Activated CD4-positive, alpha-beta T cell treated with anti-CD3 and anti-CD28 coated beads, Interleukin-2, amount 10 ng/mL, durations not matched to agents 24 days and 14 days (primary cell): ENCODE measurements at regions not wholly inside any gene's neighbourhood (a gene's known extent, or its start where the extent isn't known, plus 50 kb on each side); places are given as distances from the start of the nearest gene placed in this dataset.

ENCODE experiments used
- DNase-seq: peaks from one replicate; pipeline ENCODE4 v3.0.0; 2022
- H3K27ac Mint-ChIP-seq: one replicate; pipeline ENCODE4 v1.8.0; 2022; ENCODE audit warnings: mild to moderate bottlenecking, mixed read lengths
- H3K27me3 Mint-ChIP-seq: one replicate; pipeline ENCODE4 v1.8.0; 2022; ENCODE audit warnings: mixed read lengths
- H3K36me3 Mint-ChIP-seq: one replicate; pipeline ENCODE4 v1.8.0; 2022; ENCODE audit warnings: low read depth, mild to moderate bottlenecking, mixed read lengths
- H3K4me1 Mint-ChIP-seq: one replicate; pipeline ENCODE4 v1.8.0; 2021; ENCODE audit warnings: mixed read lengths
- H3K4me3 Mint-ChIP-seq: one replicate; pipeline ENCODE4 v1.8.0; 2022; ENCODE audit warnings: mild to moderate bottlenecking, moderate library complexity, mixed read lengths
- H3K9me3 Mint-ChIP-seq: one replicate; pipeline ENCODE4 v1.8.0; 2021; ENCODE audit warnings: mixed read lengths
- intact Hi-C: fragments of 100-400 bp; cut with micrococcal nuclease; formaldehyde crosslinking; loops from one replicate; pipeline ENCODE4 v1.15.1; 2023

- Mint-ChIP-seq H3K4me3 (no peak overlapping the region), H3K27me3 (peaks cover 9% of the 10 kb centered on the region), H3K27ac (no peak overlapping the region), H3K4me1 (no peaks in the 10 kb centered on the region), H3K9me3 (no peaks in the 10 kb centered on the region), H3K36me3 (no peaks in the 10 kb centered on the region)
- DNase-seq: no peak
- intact Hi-C loops: no loop called here
Observed at GRCh38 chr2:58520903-58521302, 279.8 kb upstream of the FANCL start.

GRCh38 chr2:58517881-58518280, 276.8 kb upstream of the FANCL start:
- no peaks in the 10 kb centered on the region for H3K9me3 Mint-ChIP-seq

GRCh38 chr2:58516695-58517094, 275.6 kb upstream of the FANCL start:
- Mint-ChIP-seq H3K4me3 (no peak overlapping the region), H3K27me3 (peaks cover 7% of the 10 kb centered on the region), H3K9me3 (no peaks in the 10 kb centered on the region), H3K4me1 (no peaks in the 10 kb centered on the region), H3K27ac (no peak overlapping the region), H3K36me3 (no peaks in the 10 kb centered on the region)
- intact Hi-C loops: no loop called here
- DNase-seq: no peak

More at GRCh38 chr2:58517881-58518280, 276.8 kb upstream of the FANCL start:
- DNase-seq: no peak
- Mint-ChIP-seq H3K4me1 (no peaks in the 10 kb centered on the region), H3K27me3 (peaks cover 9% of the 10 kb centered on the region), H3K36me3 (no peaks in the 10 kb centered on the region), H3K27ac (no peak overlapping the region), H3K4me3 (no peak overlapping the region)
- intact Hi-C loops: no loop called here

GRCh38 chr2:58515827-58516573, 274.9 kb upstream of the FANCL start:
- Mint-ChIP-seq H3K9me3 (no peaks in the 10 kb centered on the region), H3K4me3 (no peak overlapping the region), H3K27ac (no peak overlapping the region), H3K36me3 (no peaks in the 10 kb centered on the region), H3K4me1 (no peaks in the 10 kb centered on the region), H3K27me3 (peaks cover 2% of the 10 kb centered on the region)
- intact Hi-C loops: no loop called here
- DNase-seq: no peak

GRCh38 chr2:58514252-58514651, 273.1 kb upstream of the FANCL start:
- no peak for DNase-seq
- H3K36me3 Mint-ChIP-seq: no peaks in the 10 kb centered on the region
- no peaks in the 10 kb centered on the region for H3K4me1 Mint-ChIP-seq
- H3K27ac Mint-ChIP-seq: no peak overlapping the region
- H3K4me3 Mint-ChIP-seq: no peak overlapping the region
- intact Hi-C loops: no loop called here
- H3K27me3 Mint-ChIP-seq: no peaks in the 10 kb centered on the region
- no peaks in the 10 kb centered on the region for H3K9me3 Mint-ChIP-seq

GRCh38 chr2:58512878-58513277, 271.8 kb upstream of the FANCL start:
- H3K4me1 Mint-ChIP-seq: no peaks in the 10 kb centered on the region
- intact Hi-C loops: no loop called here
- peaks cover 2% of the 10 kb centered on the region for H3K27me3 Mint-ChIP-seq
- DNase-seq: no peak
- H3K9me3 Mint-ChIP-seq: no peaks in the 10 kb centered on the region
- H3K27ac Mint-ChIP-seq: no peak overlapping the region
- no peak overlapping the region for H3K4me3 Mint-ChIP-seq
- no peaks in the 10 kb centered on the region for H3K36me3 Mint-ChIP-seq

- H3K27ac Mint-ChIP-seq: no peak overlapping the region
- no peak for DNase-seq
- no peaks in the 10 kb centered on the region for H3K4me1 Mint-ChIP-seq
- peaks cover 2% of the 10 kb centered on the region for H3K27me3 Mint-ChIP-seq
- no peak overlapping the region for H3K4me3 Mint-ChIP-seq
- intact Hi-C loops: no loop called here
- H3K36me3 Mint-ChIP-seq: no peaks in the 10 kb centered on the region
- H3K9me3 Mint-ChIP-seq: no peaks in the 10 kb centered on the region
Observed at GRCh38 chr2:58508006-58508405, 266.9 kb upstream of the FANCL start.

- Mint-ChIP-seq H3K27ac (no peak overlapping the region), H3K9me3 (no peaks in the 10 kb centered on the region), H3K4me3 (no peak overlapping the region), H3K36me3 (no peaks in the 10 kb centered on the region), H3K4me1 (no peaks in the 10 kb centered on the region), H3K27me3 (peaks cover 2% of the 10 kb centered on the region)
- intact Hi-C loops: no loop called here
- no peak for DNase-seq
Observed at GRCh38 chr2:58503918-58504317, 262.8 kb upstream of the FANCL start.

- Mint-ChIP-seq H3K4me3 (no peak overlapping the region), H3K36me3 (no peaks in the 10 kb centered on the region), H3K27me3 (peaks cover under 1% of the 10 kb centered on the region), H3K4me1 (no peaks in the 10 kb centered on the region), H3K9me3 (no peaks in the 10 kb centered on the region), H3K27ac (no peak overlapping the region)
- intact Hi-C loops: no loop called here
- DNase-seq: no peak
Observed at GRCh38 chr2:58502931-58503330, 261.8 kb upstream of the FANCL start.

- no peak for DNase-seq
- H3K4me1 Mint-ChIP-seq: no peaks in the 10 kb centered on the region
- no peak overlapping the region for H3K27ac Mint-ChIP-seq
- H3K36me3 Mint-ChIP-seq: no peaks in the 10 kb centered on the region
- intact Hi-C loops: no loop called here
- no peaks in the 10 kb centered on the region for H3K9me3 Mint-ChIP-seq
- H3K27me3 Mint-ChIP-seq: no peaks in the 10 kb centered on the region
- no peak overlapping the region for H3K4me3 Mint-ChIP-seq
Observed at GRCh38 chr2:58501371-58502160, 260.4 kb upstream of the FANCL start.

GRCh38 chr2:58497168-58497567, 256.0 kb upstream of the FANCL start:
- H3K9me3 Mint-ChIP-seq: no peaks in the 10 kb centered on the region
- H3K27ac Mint-ChIP-seq: no peak overlapping the region
- intact Hi-C loops: no loop called here
- H3K36me3 Mint-ChIP-seq: no peaks in the 10 kb centered on the region
- H3K4me3 Mint-ChIP-seq: no peak overlapping the region
- no peak for DNase-seq
- H3K4me1 Mint-ChIP-seq: no peaks in the 10 kb centered on the region
- H3K27me3 Mint-ChIP-seq: no peaks in the 10 kb centered on the region

GRCh38 chr2:58495806-58496205, 254.7 kb upstream of the FANCL start:
- H3K4me3 Mint-ChIP-seq: no peak overlapping the region
- intact Hi-C loops: no loop called here
- H3K4me1 Mint-ChIP-seq: no peaks in the 10 kb centered on the region
- no peaks in the 10 kb centered on the region for H3K36me3 Mint-ChIP-seq
- DNase-seq: no peak
- H3K9me3 Mint-ChIP-seq: no peaks in the 10 kb centered on the region
- H3K27ac Mint-ChIP-seq: no peak overlapping the region
- H3K27me3 Mint-ChIP-seq: no peaks in the 10 kb centered on the region

- H3K27ac Mint-ChIP-seq: no peak overlapping the region
- no peak for DNase-seq
Observed at GRCh38 chr2:58494071-58494501, 253.0 kb upstream of the FANCL start.

GRCh38 chr2:58484629-58485028, 243.5 kb upstream of the FANCL start:
- Mint-ChIP-seq H3K4me1 (no peaks in the 10 kb centered on the region), H3K9me3 (no peaks in the 10 kb centered on the region), H3K4me3 (no peak overlapping the region), H3K27ac (no peak overlapping the region), H3K36me3 (no peaks in the 10 kb centered on the region), H3K27me3 (no peaks in the 10 kb centered on the region)
- intact Hi-C loops: no loop called here
- DNase-seq: no peak

More at GRCh38 chr2:58494071-58494501, 253.0 kb upstream of the FANCL start:
- H3K36me3 Mint-ChIP-seq: no peaks in the 10 kb centered on the region
- no peak overlapping the region for H3K4me3 Mint-ChIP-seq
- H3K9me3 Mint-ChIP-seq: no peaks in the 10 kb centered on the region
- H3K4me1 Mint-ChIP-seq: no peaks in the 10 kb centered on the region
- H3K27me3 Mint-ChIP-seq: no peaks in the 10 kb centered on the region
- intact Hi-C loops: no loop called here
